SK-N-SH (cell line): ENCODE measurements at regions not wholly inside any gene's neighbourhood (a gene's known extent, or its start where the extent isn't known, plus 50 kb on each side); places are given as distances from the start of the nearest gene placed in this dataset.

Experiments
- CTCF ChIA-PET: fragments of 300-600, 350-600 bp; formaldehyde crosslinking; extraction: SDS; loops from one replicate; lab custom pipeline; 2021; lab: Yijun Ruan, JAX
- POLR2A ChIA-PET: fragments of 350-600 bp; sonication (Branson Sonifier 250); formaldehyde crosslinking; extraction: SDS; loops from one replicate; lab custom pipeline; 2020; ENCODE audit warnings: antibody characterized with exemption, inconsistent platforms; lab: Yijun Ruan, JAX
- DNase-seq: peaks from one replicate; pipeline ENCODE4 v3.0.0; 2012
- H2AFZ ChIP-seq: fragments of 200-600 bp; sonication (generic); 2 replicates; pipeline ENCODE4 v1.8.1; 2016; ENCODE audit warnings: antibody characterized with exemption, mild to moderate bottlenecking, low read depth
- H3F3A ChIP-seq: fragments of 200-600 bp; sonication (generic); replicated peaks from 2 replicates; pipeline ENCODE3; 2016; ENCODE audit warnings: antibody characterized with exemption, mild to moderate bottlenecking; ENCODE audit not compliant: insufficient read depth
- H3K27ac ChIP-seq, 2 experiments: fragments of 200-500 bp in 1 of 2; fragments of 200-600 bp in 1 of 2; sonication (Bioruptor generic) in 1 of 2; sonication (generic), shearing (Covaris generic) in 1 of 2; 2 replicates each; pipeline versions ENCODE4 v1.5.1 to v1.6.1; 2014 to 2016; ENCODE audit warnings: low read depth in 2 of 2, inconsistent platforms in 1 of 2, low read length in 1 of 2, mild to moderate bottlenecking in 1 of 2, mixed read lengths in 1 of 2
- H3K27me3 ChIP-seq: fragments of 200-600 bp; sonication (generic), shearing (Covaris generic); 2 replicates; pipeline ENCODE4 v1.6.1; 2016; ENCODE audit warnings: mixed run types; ENCODE audit not compliant: insufficient read depth
- H3K36me3 ChIP-seq, 2 experiments: fragments of 200-500 bp in 1 of 2; fragments of 200-600 bp in 1 of 2; sonication (Bioruptor generic) in 1 of 2; sonication (generic) in 1 of 2; replicated peaks in 1 of 2; 2 replicates each; pipeline versions ENCODE3 to v1.5.1; 2014 to 2016; ENCODE audit warnings: low read length in 1 of 2, mild to moderate bottlenecking in 1 of 2; ENCODE audit not compliant: insufficient read depth in 2 of 2, control insufficient read depth in 1 of 2
- H3K4me1 ChIP-seq, 2 experiments: fragments of 200-500 bp in 1 of 2; fragments of 200-600 bp in 1 of 2; sonication (Bioruptor generic) in 1 of 2; sonication (generic), shearing (Covaris generic) in 1 of 2; 2 replicates each; pipeline versions ENCODE4 v1.5.1 to v1.6.1; 2014 to 2016; ENCODE audit warnings: low read depth in 1 of 2, low read length in 1 of 2, mixed run types in 1 of 2; ENCODE audit not compliant: insufficient read depth in 2 of 2, control insufficient read depth in 1 of 2
- H3K4me2 ChIP-seq: fragments of 200-600 bp; sonication (generic), shearing (Covaris generic); 2 replicates; pipeline ENCODE4 v1.6.1; 2017; ENCODE audit warnings: mixed run types
- H3K4me3 ChIP-seq, 2 experiments: fragments of 200-500 bp in 1 of 2; fragments of 200-600 bp in 1 of 2; sonication (Bioruptor generic) in 1 of 2; sonication (generic), shearing (Covaris generic) in 1 of 2; 2 replicates each; pipeline versions ENCODE4 v1.5.1 to v1.8.1; 2014 to 2016; ENCODE audit warnings: low read depth in 2 of 2, inconsistent platforms in 1 of 2, low read length in 1 of 2, mild to moderate bottlenecking in 1 of 2, mixed read lengths in 1 of 2, moderate library complexity in 1 of 2
- H3K79me2 ChIP-seq: fragments of 200-600 bp; sonication (generic); 2 replicates; pipeline ENCODE4 v1.8.1; 2017; ENCODE audit warnings: mild to moderate bottlenecking; ENCODE audit not compliant: insufficient read depth
- H3K9ac ChIP-seq: fragments of 200-600 bp; sonication (generic); 2 replicates; pipeline ENCODE4 v1.6.1; 2017; ENCODE audit warnings: mixed run types
- H3K9me2 ChIP-seq: fragments of 200-600 bp; sonication (generic); 2 replicates; pipeline ENCODE4 v1.6.1; 2017; ENCODE audit warnings: mixed run types
- H3K9me3 ChIP-seq: fragments of 200-600 bp; sonication (generic); 2 replicates; pipeline ENCODE4 v1.6.1; 2017; ENCODE audit warnings: mixed run types, mild to moderate bottlenecking, moderate library complexity
- H4K20me1 ChIP-seq: fragments of 200-600 bp; sonication (generic); 2 replicates; pipeline ENCODE4 v1.6.1; 2017; ENCODE audit warnings: mild to moderate bottlenecking, mixed run types; ENCODE audit not compliant: insufficient read depth
- CTCF ChIP-seq: fragments of 200-600 bp; sonication (generic); IDR thresholded peaks from 2 replicates; pipeline ENCODE4 v1.6.1; 2017; ENCODE audit warnings: antibody characterized with exemption, mild to moderate bottlenecking, moderate library complexity
- ELF1 ChIP-seq: IDR thresholded peaks from 2 replicates; pipeline ENCODE4 v1.4.0; 2012
- EZH2phosphoT487 ChIP-seq: fragments of 200-600 bp; sonication (generic); IDR thresholded peaks from 2 replicates; pipeline ENCODE4 v1.6.1; 2017; ENCODE audit warnings: low read depth, mixed run types, mild to moderate bottlenecking, antibody characterized with exemption, moderate library complexity, borderline replicate concordance
- FOSL2 ChIP-seq: IDR thresholded peaks from 2 replicates; pipeline ENCODE4 v1.4.0; 2012; ENCODE audit warnings: low read depth, mild to moderate bottlenecking, moderate library complexity, borderline replicate concordance
- FOXJ3 ChIP-seq: sonication (generic); formaldehyde crosslinking; IDR thresholded peaks from 2 replicates; pipeline ENCODE4 v1.5.1; 2020; ENCODE audit warnings: mild to moderate bottlenecking, missing genetic modification reagents
- GABPA ChIP-seq: IDR thresholded peaks from 2 replicates; pipeline ENCODE4 v1.4.0; 2012; ENCODE audit warnings: low read depth, mild to moderate bottlenecking
- IRF3 ChIP-seq: fragments of 150-350 bp; IDR thresholded peaks from 2 replicates; pipeline ENCODE4 v1.6.1; 2016; ENCODE audit warnings: mild to moderate bottlenecking, low read depth, low read length
- JUND ChIP-seq: IDR thresholded peaks from 2 replicates; pipeline ENCODE4 v1.4.0; 2012
- NFIC ChIP-seq: IDR thresholded peaks from 2 replicates; pipeline ENCODE4 v1.4.0; 2012; ENCODE audit warnings: borderline replicate concordance
- NRF1 ChIP-seq: IDR thresholded peaks from 2 replicates; pipeline ENCODE4 v1.6.1; 2012; ENCODE audit warnings: low read depth, mild to moderate bottlenecking, low read length
- POLR2AphosphoS5 ChIP-seq: IDR thresholded peaks from 2 replicates; pipeline ENCODE4 v1.6.1; 2012; ENCODE audit warnings: low read depth, low read length
- RCOR1 ChIP-seq: fragments of 150-350 bp; IDR thresholded peaks from 2 replicates; pipeline ENCODE4 v1.6.1; 2017; ENCODE audit warnings: antibody characterized with exemption, low read length
- SIN3A ChIP-seq: IDR thresholded peaks from 2 replicates; pipeline ENCODE4 v1.6.1; 2012; ENCODE audit warnings: low read depth, mild to moderate bottlenecking, low read length, moderate library complexity, borderline replicate concordance
- TCF12 ChIP-seq: IDR thresholded peaks from 2 replicates; pipeline ENCODE4 v1.4.0; 2012
- ZBTB33 ChIP-seq: IDR thresholded peaks from 2 replicates; pipeline ENCODE4 v1.4.0; 2012; ENCODE audit warnings: low read depth, borderline replicate concordance
- WGBS: methylation state at CpG from one replicate; pipeline ENCODE4 v1.1.6; 2017; ENCODE audit warnings: low lambda C conversion rate; 5-methylcytosine and 5-hydroxymethylcytosine counted together

GRCh38 chr21:16408280-16408679, 678.5 kb downstream of the USP25 start:
- Histone ChIP-seq H3K9me2 (no peaks in the 10 kb centered on the region), H3F3A (no peaks in the 10 kb centered on the region), H3K4me3 (no peak overlapping the region), H2AFZ (no peak overlapping the region), H3K4me1 (no peaks in the 10 kb centered on the region; a peak in 1 of 4 replicates), H4K20me1 (no peaks in the 10 kb centered on the region), H3K27ac (peak overlapping the region in 1 of 2 experiments; percentile 28; a peak in 2 of 4 replicates), H3K9me3 (no peaks in the 10 kb centered on the region), H3K4me2 (no peak overlapping the region), H3K79me2 (no peaks in the 10 kb centered on the region), H3K9ac (no peak overlapping the region), H3K36me3 (no peaks in the 10 kb centered on the region), H3K27me3 (no peaks in the 10 kb centered on the region)
- CTCF ChIA-PET = no interaction called here
- no peak for TF ChIP-seq ZBTB33
- 61% methylated on average over 2 of the region's 2 CpGs for WGBS
- POLR2A ChIA-PET = no interaction called here
- no peak for DNase-seq

GRCh38 chr21:16409352-16409751, 679.6 kb downstream of the USP25 start:
- Histone ChIP-seq H3K9ac (no peak overlapping the region), H3F3A (no peaks in the 10 kb centered on the region), H3K9me3 (no peaks in the 10 kb centered on the region), H3K4me3 (no peak overlapping the region), H3K36me3 (no peaks in the 10 kb centered on the region), H3K27me3 (no peaks in the 10 kb centered on the region), H3K9me2 (no peaks in the 10 kb centered on the region), H4K20me1 (no peaks in the 10 kb centered on the region), H3K79me2 (no peaks in the 10 kb centered on the region), H3K4me2 (no peak overlapping the region), H3K4me1 (no peaks in the 10 kb centered on the region; a peak in 1 of 4 replicates), H3K27ac (no peak overlapping the region), H2AFZ (no peak overlapping the region)
- TF ChIP-seq RCOR1 (no peak), ELF1 (no peak), FOSL2 (no peak), TCF12 (no peak), SIN3A (no peak), NFIC (no peak)
- no peak for DNase-seq
- WGBS = 50% methylated on average over 2 of the region's 2 CpGs
- CTCF ChIA-PET = no interaction called here
- POLR2A ChIA-PET = no interaction called here

GRCh38 chr21:16418226-16418625, 688.4 kb downstream of the USP25 start:
- Histone ChIP-seq H3K27ac (peak overlapping the region in 1 of 2 experiments; percentile 96; a peak in 1 of 4 replicates), H3K4me2 (no peak overlapping the region), H3K27me3 (no peaks in the 10 kb centered on the region)
- TF ChIP-seq FOXJ3 = no peak
- no peak for TF ChIP-seq ZBTB33
- TF ChIP-seq GABPA = no peak
- TF ChIP-seq EZH2phosphoT487 = no peak
- TF ChIP-seq NRF1 = no peak
- no peak for TF ChIP-seq IRF3
- TF ChIP-seq POLR2AphosphoS5 = no peak
- no peak for TF ChIP-seq JUND
- no peak for TF ChIP-seq CTCF
- TF ChIP-seq, all 33 proteins: peak for 0
- H3K36me3 ChIP-seq = no peaks in the 10 kb centered on the region
- DNase-seq = no peak
- H3K9me2 ChIP-seq = no peaks in the 10 kb centered on the region
- H3K79me2 ChIP-seq = no peaks in the 10 kb centered on the region
- no peaks in the 10 kb centered on the region for H3F3A ChIP-seq
- no peak overlapping the region for H3K4me3 ChIP-seq
- no peaks in the 10 kb centered on the region for H4K20me1 ChIP-seq
- WGBS = 31% methylated on average over 2 of the region's 2 CpGs
- ChIA-PET CTCF (interaction anchor here (0.7 to 1.2 kb wide), 3 partner anchors 17 to 413 kb away, joined by 3 to 4 read pairs (median 3); no protein-coding TSS in a partner anchor), POLR2A (no interaction called here)
- H3K4me1 ChIP-seq = peaks cover 0 to 3% of the 10 kb centered on the region in 2 experiments; a peak in 2 of 4 replicates
- no peak overlapping the region for H3K9ac ChIP-seq
- no peak overlapping the region for H2AFZ ChIP-seq
- H3K9me3 ChIP-seq = no peaks in the 10 kb centered on the region
